ENCODE measurements at regions not wholly inside any gene's neighbourhood (a gene's known extent, or its start where the extent isn't known, plus 50 kb on each side); places are given as distances from the start of the nearest gene placed in this dataset.

GRCh38 chr17:77657839-77658238 lies 300.7 kb upstream of the TNRC6C start:
- Histone ChIP-seq H3K27ac (ENCODE audit: low read depth, low read length) (no peak overlapping the region), H3K36me3 (ENCODE audit: control insufficient read depth in 5 of 5, insufficient read depth in 5 of 5, low read length in 5 of 5) (no peaks in the 10 kb centered on the region), H3K9ac (ENCODE audit: low read length in 5 of 5) (no peak overlapping the region), H3K4me1 (ENCODE audit: control insufficient read depth in 5 of 5, insufficient read depth in 5 of 5, low read length in 5 of 5) (no peaks in the 10 kb centered on the region), H3K9me3 (ENCODE audit: control insufficient read depth in 5 of 5, low read length in 5 of 5) (peaks cover 6 to 12% (median 10%) of the 10 kb centered on the region in 5 donors), H3K27me3 (ENCODE audit: control insufficient read depth in 5 of 5, insufficient read depth in 4 of 5, low read length in 5 of 5) (peaks cover 13 to 27% (median 17%) of the 10 kb centered on the region in 5 donors), H3K4me3 (ENCODE audit: low read depth in 1 of 5, low read length in 5 of 5) (no peak overlapping the region)

GRCh38 chr17:77660524-77660923 lies 298.0 kb upstream of the TNRC6C start:
- Histone ChIP-seq H3K27ac (ENCODE audit: low read depth, low read length) (no peak overlapping the region), H3K36me3 (ENCODE audit: control insufficient read depth in 5 of 5, insufficient read depth in 5 of 5, low read length in 5 of 5) (no peaks in the 10 kb centered on the region), H3K27me3 (ENCODE audit: control insufficient read depth in 5 of 5, insufficient read depth in 4 of 5, low read length in 5 of 5) (peaks cover 5 to 20% (median 8%) of the 10 kb centered on the region in 5 donors), H3K4me1 (ENCODE audit: control insufficient read depth in 5 of 5, insufficient read depth in 5 of 5, low read length in 5 of 5) (no peaks in the 10 kb centered on the region), H3K9me3 (ENCODE audit: control insufficient read depth in 5 of 5, low read length in 5 of 5) (peaks cover 6 to 12% (median 10%) of the 10 kb centered on the region in 5 donors), H3K4me3 (ENCODE audit: low read depth in 1 of 5, low read length in 5 of 5) (no peak overlapping the region), H3K9ac (ENCODE audit: low read length in 5 of 5) (no peak overlapping the region)

DNA sequence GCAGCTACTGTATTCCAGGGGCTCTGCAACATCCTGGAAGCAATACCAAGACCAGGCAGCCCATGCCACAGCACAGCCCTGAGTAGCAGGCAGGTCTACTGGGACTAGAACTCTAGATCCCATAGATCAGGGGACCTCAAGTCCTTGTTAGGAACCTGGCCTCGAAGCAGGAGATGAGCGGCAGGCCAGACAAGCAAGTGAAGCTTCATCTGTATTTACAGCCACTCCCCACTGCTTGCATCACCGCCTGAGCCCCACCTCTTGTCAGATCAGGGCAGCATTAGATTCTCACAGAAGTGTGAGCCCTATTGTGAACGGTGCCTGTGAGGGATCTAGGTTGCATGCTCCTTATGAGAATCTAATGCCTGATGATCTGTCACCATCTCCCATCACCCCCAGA lies 295.7 kb upstream of the TNRC6C start:
- Histone ChIP-seq H3K9me3 (ENCODE audit: control insufficient read depth in 5 of 5, low read length in 5 of 5) (peaks cover 6 to 11% (median 10%) of the 10 kb centered on the region in 5 donors), H3K4me3 (ENCODE audit: low read depth in 1 of 5, low read length in 5 of 5) (no peak overlapping the region), H3K36me3 (ENCODE audit: control insufficient read depth in 5 of 5, insufficient read depth in 5 of 5, low read length in 5 of 5) (no peaks in the 10 kb centered on the region), H3K27me3 (ENCODE audit: control insufficient read depth in 5 of 5, insufficient read depth in 4 of 5, low read length in 5 of 5) (peaks cover 0 to 7% (median 2%) of the 10 kb centered on the region in 5 donors), H3K4me1 (ENCODE audit: control insufficient read depth in 5 of 5, insufficient read depth in 5 of 5, low read length in 5 of 5) (peaks cover 0 to 8% (median 0%) of the 10 kb centered on the region in 5 donors), H3K27ac (ENCODE audit: low read depth, low read length) (no peak overlapping the region), H3K9ac (ENCODE audit: low read length in 5 of 5) (no peak overlapping the region)

- Histone ChIP-seq H3K36me3 (ENCODE audit: control insufficient read depth in 5 of 5, insufficient read depth in 5 of 5, low read length in 5 of 5) (no peaks in the 10 kb centered on the region), H3K9me3 (ENCODE audit: control insufficient read depth in 5 of 5, low read length in 5 of 5) (peaks cover 0 to 2% (median 0%) of the 10 kb centered on the region in 5 donors), H3K4me1 (ENCODE audit: control insufficient read depth in 5 of 5, insufficient read depth in 5 of 5, low read length in 5 of 5) (peaks cover 0 to 8% (median 0%) of the 10 kb centered on the region in 5 donors), H3K27ac (ENCODE audit: low read depth, low read length) (no peak overlapping the region), H3K27me3 (ENCODE audit: control insufficient read depth in 5 of 5, insufficient read depth in 4 of 5, low read length in 5 of 5) (peaks cover 0 to 2% (median 0%) of the 10 kb centered on the region in 5 donors), H3K4me3 (ENCODE audit: low read depth in 1 of 5, low read length in 5 of 5) (no peak overlapping the region), H3K9ac (ENCODE audit: low read length in 5 of 5) (no peak overlapping the region)
Observed at GRCh38 chr17:77664097-77664729, 294.3 kb upstream of the TNRC6C start.

DNA sequence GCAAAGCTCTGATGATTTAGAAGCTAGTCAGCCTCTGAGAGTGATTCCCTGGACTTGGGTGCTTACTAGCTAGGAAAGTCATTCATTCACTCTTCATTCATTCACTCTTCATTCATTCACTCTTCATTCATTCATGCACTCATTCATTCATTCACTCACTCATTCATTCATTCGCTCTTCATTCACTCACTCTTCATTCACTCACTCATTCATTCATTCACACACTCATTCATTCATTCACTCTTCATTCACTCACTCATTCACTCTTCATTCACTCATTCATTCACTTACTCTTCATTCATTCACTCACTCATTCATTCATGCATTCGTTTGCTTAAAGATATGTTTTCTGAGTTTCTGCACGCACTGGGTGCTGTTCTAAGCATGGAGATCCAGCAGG lies 292.7 kb upstream of the TNRC6C start:
- no peak overlapping the region for H3K9ac ChIP-seq (ENCODE audit: low read length in 5 of 5)
- H3K4me1 ChIP-seq (ENCODE audit: control insufficient read depth in 5 of 5, insufficient read depth in 5 of 5, low read length in 5 of 5) = peaks cover 0 to 8% (median 0%) of the 10 kb centered on the region in 5 donors
- no peak overlapping the region for H3K4me3 ChIP-seq (ENCODE audit: low read depth in 1 of 5, low read length in 5 of 5)
- H3K36me3 ChIP-seq (ENCODE audit: control insufficient read depth in 5 of 5, insufficient read depth in 5 of 5, low read length in 5 of 5) = no peaks in the 10 kb centered on the region
- H3K9me3 ChIP-seq (ENCODE audit: control insufficient read depth in 5 of 5, low read length in 5 of 5) = peaks cover 0 to 2% (median 0%) of the 10 kb centered on the region in 5 donors
- no peak overlapping the region for H3K27ac ChIP-seq (ENCODE audit: low read depth, low read length)
- peaks cover 0 to 2% (median 0%) of the 10 kb centered on the region in 5 donors for H3K27me3 ChIP-seq (ENCODE audit: control insufficient read depth in 5 of 5, insufficient read depth in 4 of 5, low read length in 5 of 5)

DNA sequence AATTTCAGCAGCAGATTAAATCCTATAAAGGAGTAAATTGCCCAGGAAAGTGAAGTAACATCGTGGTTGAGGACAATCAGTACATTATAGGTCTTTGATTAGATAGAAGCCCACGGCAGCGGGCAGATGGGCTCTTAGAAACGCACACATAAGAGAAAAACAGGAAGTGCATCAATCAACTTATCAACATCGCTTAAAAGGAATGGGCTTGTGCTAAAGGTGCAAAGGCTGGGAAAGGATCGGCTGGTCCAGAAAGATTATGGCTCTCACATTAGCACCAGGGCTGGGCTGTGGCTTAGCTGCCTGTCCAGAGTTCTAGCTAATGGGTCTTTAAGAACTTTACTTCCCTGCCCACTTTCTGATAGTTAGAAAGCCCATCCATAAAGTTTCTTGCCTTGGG lies 292.0 kb upstream of the TNRC6C start:
- Histone ChIP-seq H3K27ac (ENCODE audit: low read depth, low read length) (no peak overlapping the region), H3K27me3 (ENCODE audit: control insufficient read depth in 5 of 5, insufficient read depth in 4 of 5, low read length in 5 of 5) (peaks cover 0 to under 1% (median 0%) of the 10 kb centered on the region in 5 donors), H3K9me3 (ENCODE audit: control insufficient read depth in 5 of 5, low read length in 5 of 5) (peaks cover 0 to 2% (median 0%) of the 10 kb centered on the region in 5 donors)

DNA sequence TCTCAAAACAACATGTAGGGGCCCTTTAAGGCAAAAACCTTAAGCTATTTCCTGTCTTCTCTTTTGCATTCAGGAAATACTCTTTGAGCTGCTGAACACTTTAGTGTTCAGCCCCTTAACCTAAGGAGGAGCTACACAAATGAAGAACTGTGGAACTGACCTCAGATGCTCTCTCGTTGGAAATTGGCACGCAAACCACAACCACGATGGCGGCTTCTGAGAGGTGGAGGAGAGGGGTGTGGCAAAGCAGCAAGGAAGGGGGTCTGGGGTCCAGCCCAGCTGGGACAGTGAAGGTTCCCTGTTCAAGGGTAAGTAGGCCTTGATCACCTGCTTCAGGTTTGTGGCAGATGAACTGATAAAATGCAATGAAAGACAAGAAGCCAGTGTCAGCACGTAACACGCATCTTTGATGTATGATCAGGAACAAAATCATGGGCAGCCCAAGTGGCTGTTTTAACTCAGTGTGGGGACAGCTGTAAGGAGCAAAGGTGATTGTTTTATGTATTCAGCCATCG lies 291.6 kb upstream of the TNRC6C start:
- no peaks in the 10 kb centered on the region for H3K36me3 ChIP-seq (ENCODE audit: control insufficient read depth in 5 of 5, insufficient read depth in 5 of 5, low read length in 5 of 5)
- no peak overlapping the region for H3K9ac ChIP-seq (ENCODE audit: low read length in 5 of 5)
- H3K27ac ChIP-seq (ENCODE audit: low read depth, low read length) = no peak overlapping the region

More for the DNA sequence above, 292.0 kb upstream of the TNRC6C start:
- Histone ChIP-seq H3K9ac (ENCODE audit: low read length in 5 of 5) (no peak overlapping the region), H3K36me3 (ENCODE audit: control insufficient read depth in 5 of 5, insufficient read depth in 5 of 5, low read length in 5 of 5) (no peaks in the 10 kb centered on the region), H3K4me1 (ENCODE audit: control insufficient read depth in 5 of 5, insufficient read depth in 5 of 5, low read length in 5 of 5) (peaks cover 0 to 8% (median 0%) of the 10 kb centered on the region in 5 donors), H3K4me3 (ENCODE audit: low read depth in 1 of 5, low read length in 5 of 5) (no peak overlapping the region)

GRCh38 chr17:77667478-77667877 lies 291.0 kb upstream of the TNRC6C start:
- Histone ChIP-seq H3K4me1 (ENCODE audit: control insufficient read depth in 5 of 5, insufficient read depth in 5 of 5, low read length in 5 of 5) (peaks cover 0 to 8% (median 0%) of the 10 kb centered on the region in 5 donors), H3K4me3 (ENCODE audit: low read depth in 1 of 5, low read length in 5 of 5) (no peak overlapping the region), H3K27me3 (ENCODE audit: control insufficient read depth in 5 of 5, insufficient read depth in 4 of 5, low read length in 5 of 5) (peaks cover 0 to 10% (median 4%) of the 10 kb centered on the region in 5 donors), H3K9me3 (ENCODE audit: control insufficient read depth in 5 of 5, low read length in 5 of 5) (peaks cover 0 to 2% (median 0%) of the 10 kb centered on the region in 5 donors), H3K36me3 (ENCODE audit: control insufficient read depth in 5 of 5, insufficient read depth in 5 of 5, low read length in 5 of 5) (no peaks in the 10 kb centered on the region), H3K27ac (ENCODE audit: low read depth, low read length) (no peak overlapping the region), H3K9ac (ENCODE audit: low read length in 5 of 5) (no peak overlapping the region)

More for the DNA sequence above, 291.6 kb upstream of the TNRC6C start:
- peaks cover 0 to 2% (median 0%) of the 10 kb centered on the region in 5 donors for H3K9me3 ChIP-seq (ENCODE audit: control insufficient read depth in 5 of 5, low read length in 5 of 5)
- peak overlapping the region in 1 of 5 donors; percentile 1 for H3K4me3 ChIP-seq (ENCODE audit: low read depth in 1 of 5, low read length in 5 of 5)
- peaks cover 0 to 8% (median 0%) of the 10 kb centered on the region in 5 donors for H3K4me1 ChIP-seq (ENCODE audit: control insufficient read depth in 5 of 5, insufficient read depth in 5 of 5, low read length in 5 of 5)
- H3K27me3 ChIP-seq (ENCODE audit: control insufficient read depth in 5 of 5, insufficient read depth in 4 of 5, low read length in 5 of 5) = peaks cover 0 to 5% (median 0%) of the 10 kb centered on the region in 5 donors

GRCh38 chr17:77668518-77668917 lies 290.0 kb upstream of the TNRC6C start:
- peaks cover 0 to 2% (median 0%) of the 10 kb centered on the region in 5 donors for H3K9me3 ChIP-seq (ENCODE audit: control insufficient read depth in 5 of 5, low read length in 5 of 5)
- H3K36me3 ChIP-seq (ENCODE audit: control insufficient read depth in 5 of 5, insufficient read depth in 5 of 5, low read length in 5 of 5) = no peaks in the 10 kb centered on the region
- no peak overlapping the region for H3K9ac ChIP-seq (ENCODE audit: low read length in 5 of 5)
- peaks cover 0 to 17% (median 7%) of the 10 kb centered on the region in 5 donors for H3K27me3 ChIP-seq (ENCODE audit: control insufficient read depth in 5 of 5, insufficient read depth in 4 of 5, low read length in 5 of 5)
- no peak overlapping the region for H3K27ac ChIP-seq (ENCODE audit: low read depth, low read length)
- peaks cover 0 to 8% (median 0%) of the 10 kb centered on the region in 5 donors for H3K4me1 ChIP-seq (ENCODE audit: control insufficient read depth in 5 of 5, insufficient read depth in 5 of 5, low read length in 5 of 5)
- no peak overlapping the region for H3K4me3 ChIP-seq (ENCODE audit: low read depth in 1 of 5, low read length in 5 of 5)

DNA sequence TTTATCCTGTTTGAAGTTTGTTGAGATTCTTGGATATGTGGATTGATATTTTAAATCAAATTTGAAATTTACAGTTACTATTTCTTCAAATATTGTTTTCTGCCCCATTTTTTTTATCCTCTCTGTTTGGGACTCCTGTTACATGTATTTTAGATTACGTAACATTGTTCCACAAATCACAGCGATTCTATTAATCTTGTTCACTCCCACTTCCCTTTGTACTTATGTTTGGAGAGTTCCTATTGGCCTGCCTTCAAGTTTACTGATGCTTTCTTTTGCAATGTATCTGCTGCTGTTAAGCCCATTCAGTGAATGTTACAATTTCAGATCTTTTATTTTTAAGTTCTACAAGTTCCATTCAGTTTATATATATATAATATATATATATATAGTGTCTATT lies 288.3 kb upstream of the TNRC6C start:
- H3K9ac ChIP-seq (ENCODE audit: low read length in 5 of 5) = no peak overlapping the region
- H3K36me3 ChIP-seq (ENCODE audit: control insufficient read depth in 5 of 5, insufficient read depth in 5 of 5, low read length in 5 of 5) = no peaks in the 10 kb centered on the region
- peaks cover 0 to 12% (median under 1%) of the 10 kb centered on the region in 5 donors for H3K4me1 ChIP-seq (ENCODE audit: control insufficient read depth in 5 of 5, insufficient read depth in 5 of 5, low read length in 5 of 5)
- H3K27me3 ChIP-seq (ENCODE audit: control insufficient read depth in 5 of 5, insufficient read depth in 4 of 5, low read length in 5 of 5) = peaks cover 0 to 17% (median 7%) of the 10 kb centered on the region in 5 donors
- no peak overlapping the region for H3K4me3 ChIP-seq (ENCODE audit: low read depth in 1 of 5, low read length in 5 of 5)
- H3K27ac ChIP-seq (ENCODE audit: low read depth, low read length) = no peak overlapping the region
- peaks cover 0 to 2% (median 0%) of the 10 kb centered on the region in 5 donors for H3K9me3 ChIP-seq (ENCODE audit: control insufficient read depth in 5 of 5, low read length in 5 of 5)
